HG03039 (cell line): ENCODE measurements at regions not wholly inside any gene's neighbourhood (a gene's known extent, or its start where the extent isn't known, plus 50 kb on each side); places are given as distances from the start of the nearest gene placed in this dataset.

Source experiments
- ATAC-seq: cut with Tn5 transposase; IDR thresholded peaks from one replicate; pipeline ENCODE4 v1.9.1; 2021; ENCODE audit warnings: mild to moderate bottlenecking, moderate library complexity; ENCODE audit not compliant: unreplicated experiment

DNA sequence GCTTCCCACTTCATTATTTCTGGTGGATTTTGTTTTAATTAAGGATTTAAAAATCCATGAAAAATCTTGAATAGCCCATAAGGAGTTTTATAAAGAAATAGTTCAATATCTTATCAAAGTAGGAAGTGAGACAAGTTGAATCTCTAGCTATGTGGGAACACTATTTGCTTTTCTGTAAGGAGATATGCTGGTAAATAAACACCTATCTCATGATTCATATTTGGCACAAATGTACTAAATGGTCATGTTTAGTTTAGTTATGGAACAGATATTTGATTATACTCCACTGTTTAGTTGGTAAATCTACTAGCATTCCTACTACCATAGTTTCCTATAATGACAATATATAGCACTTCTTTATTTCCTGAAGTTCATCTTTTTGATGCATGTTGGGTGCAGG, 239.9 kb upstream of the CEP162 start:
- no peak for ATAC-seq

DNA sequence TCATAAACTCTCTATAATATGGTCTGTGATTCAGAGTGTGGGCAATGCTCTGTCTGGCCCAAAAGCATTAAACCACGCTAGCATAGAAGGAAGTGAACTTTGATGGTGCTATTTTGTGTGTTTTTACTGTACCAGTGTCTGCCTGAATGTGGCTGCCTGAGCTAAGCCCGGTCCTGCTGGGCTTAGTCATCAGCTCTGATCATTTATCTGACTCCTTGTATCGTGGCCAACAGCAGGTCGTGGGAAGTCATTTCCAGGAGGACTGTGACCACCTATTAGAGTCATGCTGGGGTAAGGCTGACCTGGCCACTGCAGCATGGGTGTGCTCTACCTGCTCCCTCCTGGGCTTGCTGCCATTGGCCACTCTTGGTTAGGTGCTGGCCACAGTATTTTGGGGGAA, 239.1 kb upstream of the CEP162 start:
- no peak for ATAC-seq

DNA sequence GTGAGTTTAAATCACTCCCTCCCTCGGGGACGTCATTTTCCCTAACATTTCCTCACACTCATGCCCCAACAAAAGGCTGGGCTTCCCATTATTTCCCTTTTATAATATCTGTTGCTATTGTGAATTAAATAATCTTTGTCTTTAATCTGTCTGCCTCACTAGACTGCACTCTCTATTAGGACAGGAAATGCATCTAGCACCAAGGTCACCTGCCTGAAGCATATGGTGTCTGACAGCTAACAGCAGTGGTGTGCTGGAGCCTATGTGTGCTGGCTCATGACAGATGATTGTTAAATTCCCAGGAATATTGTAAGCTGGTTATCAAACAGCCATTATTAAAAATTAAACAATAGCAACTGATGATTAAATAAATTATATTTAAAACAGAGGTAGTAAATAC, 237.0 kb upstream of the CEP162 start:
- no peak for ATAC-seq

DNA sequence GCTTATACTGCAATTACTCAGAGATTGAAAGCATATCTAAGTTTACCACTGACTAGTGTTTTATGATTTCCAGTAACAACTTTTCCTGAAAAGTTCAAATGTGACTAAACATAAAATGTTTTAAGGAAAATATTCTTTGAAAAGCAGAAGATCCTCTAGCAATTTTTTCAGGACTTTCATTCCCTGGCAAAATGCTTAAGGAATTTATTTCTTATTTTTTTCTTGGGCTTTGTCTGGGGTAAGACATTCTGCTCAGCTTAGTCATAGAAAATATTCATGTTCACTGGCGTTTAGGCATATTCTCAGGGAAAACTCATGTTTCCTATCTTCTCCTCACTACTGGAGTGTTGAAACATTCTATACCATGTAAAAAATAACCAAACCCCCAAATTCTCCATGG, 235.3 kb upstream of the CEP162 start:
- no peak for ATAC-seq

DNA sequence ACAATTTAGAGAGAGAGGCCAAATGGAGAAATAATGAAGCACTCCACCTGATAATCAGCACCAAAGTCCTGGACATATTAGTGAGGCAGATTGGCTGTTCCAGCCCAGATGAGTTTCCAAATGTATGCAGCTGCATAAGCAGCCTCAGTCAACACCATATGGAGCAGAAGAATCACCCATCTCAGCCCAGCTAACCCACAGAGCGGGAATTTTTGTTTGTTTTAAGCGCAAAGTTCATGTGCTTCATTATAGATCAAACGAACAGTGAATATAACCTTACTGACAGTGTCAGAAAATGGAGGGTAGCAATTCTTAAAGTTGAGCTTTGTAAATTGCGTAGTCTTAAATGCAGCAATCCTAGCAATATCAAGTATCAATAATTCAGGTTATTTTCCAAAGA, 234.0 kb upstream of the CEP162 start:
- ATAC-seq, result no peak

DNA sequence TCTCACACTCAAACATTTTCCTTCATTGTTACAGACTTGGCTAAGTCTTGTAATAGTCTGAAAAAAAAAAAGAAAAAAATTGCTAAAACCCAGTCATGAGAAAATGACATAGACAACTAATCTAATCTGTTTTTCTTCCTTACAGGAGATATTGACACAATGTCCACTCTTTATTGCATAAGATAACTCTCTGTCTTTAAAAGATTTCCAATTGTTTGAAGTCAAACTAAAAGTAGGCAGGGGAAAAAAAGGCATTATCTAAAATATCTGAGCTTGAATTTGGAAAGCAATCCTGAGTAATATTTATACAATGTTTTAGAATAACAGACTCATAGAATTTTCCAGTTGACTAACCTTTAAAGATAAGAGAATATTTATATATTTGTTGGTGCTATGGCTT, 233.0 kb upstream of the CEP162 start:
- ATAC-seq, result no peak

DNA sequence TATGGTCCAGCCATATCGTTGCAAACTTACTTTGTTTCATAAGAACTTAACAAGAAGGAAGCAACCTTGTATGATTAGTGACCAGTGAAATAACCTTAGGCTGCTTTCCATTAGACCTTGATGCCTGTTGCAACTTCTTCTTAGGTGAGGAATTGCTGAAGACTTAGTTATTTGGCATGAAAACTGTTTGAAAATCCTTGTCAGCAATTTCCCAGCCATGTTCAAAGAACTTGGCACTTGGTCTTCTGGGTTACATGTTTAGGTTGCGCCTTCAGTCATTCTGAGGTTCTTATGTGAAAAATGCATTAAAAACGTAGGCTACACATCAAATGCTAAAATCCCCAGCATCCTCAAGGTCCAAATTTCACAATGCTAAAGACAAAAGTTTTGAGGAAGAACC, 232.0 kb upstream of the CEP162 start:
- ATAC-seq, result no peak

DNA sequence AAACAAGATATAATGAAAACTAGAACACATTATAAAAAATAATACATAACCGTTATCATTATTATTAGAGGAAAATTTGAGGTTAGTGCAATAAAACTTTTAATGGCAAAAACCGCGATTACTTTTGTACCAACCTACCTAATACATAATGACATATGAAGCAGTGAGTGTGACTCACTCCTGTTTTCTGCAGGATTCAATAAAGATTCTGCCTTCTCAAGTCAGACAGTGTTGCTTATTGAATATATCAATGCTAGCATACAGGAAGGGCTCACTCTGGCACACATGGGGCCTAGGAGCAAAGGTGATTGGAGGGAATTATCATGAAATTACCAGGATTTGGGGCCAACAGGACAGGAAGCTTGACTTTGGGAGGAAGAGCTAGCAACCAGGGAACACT, 230.8 kb upstream of the CEP162 start:
- no peak for ATAC-seq

DNA sequence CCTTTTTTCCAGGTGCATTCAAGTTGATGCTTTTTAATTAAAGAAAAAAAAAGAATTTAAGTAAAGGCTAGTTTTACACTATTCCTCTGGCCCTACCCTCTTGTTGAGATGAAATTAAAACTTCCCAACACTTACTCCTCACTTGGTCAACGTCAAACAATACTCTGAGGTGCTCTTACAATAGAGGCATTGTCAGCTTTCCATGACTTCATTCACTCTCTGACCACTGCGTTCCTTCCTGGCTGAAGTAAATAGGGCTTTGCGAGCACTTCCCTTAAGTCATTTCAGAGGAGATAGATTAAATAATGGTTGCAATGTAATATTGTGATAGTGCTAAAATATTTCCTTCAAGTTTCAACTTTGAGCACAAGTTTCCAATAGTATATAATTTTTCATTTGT, 229.8 kb upstream of the CEP162 start:
- ATAC-seq, result no peak

DNA sequence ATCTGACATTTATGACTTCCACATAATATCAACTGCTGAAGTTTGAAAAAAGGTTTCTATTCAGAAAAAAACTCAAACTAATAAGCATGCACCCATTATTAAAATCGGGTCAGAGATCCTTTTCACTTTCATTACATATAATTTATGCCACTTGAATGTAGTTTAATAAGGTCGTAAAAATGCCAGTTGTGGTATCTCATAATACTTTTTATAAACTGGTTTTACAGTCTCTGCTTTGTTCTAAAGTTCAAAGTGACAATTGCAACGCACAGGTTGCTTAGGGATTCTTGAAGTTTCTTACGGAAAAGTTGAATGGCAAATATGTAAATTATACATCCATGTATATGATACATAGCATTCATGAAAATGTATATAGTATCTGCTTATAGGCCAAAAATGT, 229.4 kb upstream of the CEP162 start:
- no peak for ATAC-seq

DNA sequence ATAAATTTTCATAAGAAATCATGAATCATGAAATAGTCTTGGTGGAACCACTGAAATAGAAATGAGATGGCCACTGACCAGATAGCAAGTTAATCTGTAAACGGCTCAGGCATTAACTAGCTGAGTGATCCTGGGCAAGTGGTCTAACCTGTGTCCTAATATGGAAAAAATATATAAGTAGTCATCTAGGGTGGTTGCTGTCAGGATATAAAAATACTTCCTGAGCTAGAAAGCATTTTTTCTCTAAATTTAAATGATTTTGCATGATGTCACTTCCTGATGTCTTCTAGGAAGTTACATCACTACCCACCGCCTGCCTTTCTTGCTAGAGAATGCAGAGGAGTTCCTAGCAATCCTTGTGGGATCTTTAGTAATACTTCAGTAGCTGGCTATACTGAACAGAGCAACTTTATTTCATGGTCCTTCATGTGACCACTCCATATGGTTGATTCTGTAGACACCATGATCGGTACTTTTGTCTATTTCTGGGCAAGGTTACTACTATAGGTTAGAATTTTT, 228.1 kb upstream of the CEP162 start:
- no peak for ATAC-seq

DNA sequence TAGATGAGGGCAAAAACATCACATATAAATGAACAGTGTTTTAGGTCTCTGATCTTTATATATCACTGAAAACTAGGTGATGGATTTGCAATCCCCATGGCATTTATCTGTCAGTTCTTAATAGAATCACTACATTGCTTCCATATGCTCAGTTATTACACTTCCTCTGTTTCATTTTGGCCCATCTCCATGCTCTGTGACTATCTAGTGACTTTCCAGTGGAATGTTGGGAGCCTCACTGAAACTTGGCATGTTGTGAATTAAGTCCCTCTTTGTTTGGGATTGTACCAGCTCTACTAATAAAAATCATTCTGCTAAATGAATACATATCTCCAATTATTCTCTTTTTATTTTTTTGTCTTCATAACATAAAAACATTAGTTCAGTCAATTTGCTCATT, 226.1 kb upstream of the CEP162 start:
- no peak for ATAC-seq

DNA sequence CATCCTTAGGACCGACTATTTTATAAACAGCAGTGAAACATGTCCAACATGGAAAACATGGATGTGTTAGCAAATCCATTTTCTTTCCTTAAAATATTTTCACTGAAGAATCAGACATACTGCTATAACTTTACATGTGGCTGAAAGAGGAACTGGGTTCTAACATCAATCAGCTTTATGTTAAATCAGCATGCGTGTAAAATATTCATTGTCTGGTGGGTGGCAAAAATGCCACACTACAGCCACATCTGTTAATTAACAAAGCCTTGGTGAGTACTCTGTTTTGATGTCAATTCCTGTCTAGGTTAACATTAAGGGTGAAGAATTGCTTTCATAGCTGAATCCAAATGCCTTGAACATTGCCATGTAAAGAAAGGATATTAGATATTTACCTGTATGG, 222.6 kb upstream of the CEP162 start:
- ATAC-seq, result no peak

DNA sequence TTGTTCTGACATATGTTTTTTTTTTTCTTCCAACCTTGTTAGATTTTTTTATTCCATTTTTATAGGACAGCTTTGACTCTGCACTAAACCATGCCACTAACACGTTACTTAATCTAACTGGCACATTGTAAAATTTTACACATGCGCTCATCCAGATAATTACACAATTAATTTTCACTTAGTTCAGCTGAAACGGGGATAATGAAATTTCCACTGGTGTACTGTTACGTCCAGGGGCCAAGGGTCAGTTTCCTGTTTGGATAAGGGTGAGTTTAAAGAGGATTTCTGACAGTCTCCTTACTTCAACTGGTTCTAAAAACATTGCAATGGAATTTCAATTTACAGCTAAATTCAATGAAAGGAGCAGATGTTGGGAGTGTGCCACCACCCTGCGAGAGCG, 221.8 kb upstream of the CEP162 start:
- no peak for ATAC-seq

DNA sequence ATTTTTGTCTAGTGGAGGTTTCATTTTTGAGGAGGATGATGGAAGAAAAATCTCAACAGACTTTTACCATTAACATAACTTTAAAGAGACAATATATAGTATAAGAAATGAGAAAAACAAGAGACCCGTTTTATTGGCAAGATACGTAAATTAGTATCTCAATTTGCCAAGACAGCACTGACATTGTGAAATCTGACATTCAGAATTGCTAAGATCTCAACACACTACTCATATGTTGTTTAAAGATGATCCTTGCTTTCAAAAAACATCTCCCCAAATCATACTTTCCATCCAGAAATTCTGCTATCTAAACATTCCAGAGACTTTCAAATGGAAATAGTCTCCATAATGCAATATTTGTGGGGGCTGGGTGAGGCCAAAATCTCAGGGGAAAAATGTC, 220.9 kb upstream of the CEP162 start:
- ATAC-seq, result no peak

DNA sequence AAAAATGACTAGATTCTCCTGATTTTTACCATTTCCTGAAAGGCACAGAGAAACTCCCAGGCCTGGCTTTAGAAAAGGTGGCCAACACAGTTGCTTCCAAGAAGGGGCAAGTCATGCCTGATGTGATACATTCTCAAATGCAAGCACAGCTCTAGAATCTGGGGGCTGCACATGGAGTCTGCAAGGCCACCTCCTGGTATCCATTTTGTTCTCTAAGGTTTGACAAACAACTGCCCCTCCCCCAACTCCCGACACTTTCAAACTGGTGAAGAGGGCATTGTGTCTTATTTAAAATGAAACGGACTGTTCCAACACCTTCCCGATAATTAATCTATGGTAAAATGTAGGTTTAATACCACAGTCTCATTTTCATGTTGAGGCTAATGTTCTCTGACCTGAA, 220.2 kb upstream of the CEP162 start:
- ATAC-seq, result no peak

DNA sequence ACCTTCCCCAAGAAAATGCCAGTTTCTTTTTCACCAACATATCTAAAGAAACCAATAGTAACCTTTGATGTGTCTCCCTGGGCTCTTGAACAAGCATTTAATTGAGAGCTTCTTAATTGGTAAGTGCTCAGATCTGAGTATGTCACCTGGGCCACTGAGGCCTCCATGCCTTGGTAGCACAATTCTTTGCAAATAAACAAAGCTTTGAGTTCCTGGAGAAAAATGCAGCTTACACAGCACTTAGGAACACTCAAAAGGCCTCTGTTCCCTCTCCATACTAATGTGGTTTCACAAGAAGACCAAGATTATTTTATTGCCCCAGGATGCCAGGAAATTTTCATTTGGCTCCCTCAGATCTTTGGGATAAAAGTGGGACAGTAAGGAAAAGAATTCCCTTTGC, 217.6 kb upstream of the CEP162 start:
- ATAC-seq, result no peak

DNA sequence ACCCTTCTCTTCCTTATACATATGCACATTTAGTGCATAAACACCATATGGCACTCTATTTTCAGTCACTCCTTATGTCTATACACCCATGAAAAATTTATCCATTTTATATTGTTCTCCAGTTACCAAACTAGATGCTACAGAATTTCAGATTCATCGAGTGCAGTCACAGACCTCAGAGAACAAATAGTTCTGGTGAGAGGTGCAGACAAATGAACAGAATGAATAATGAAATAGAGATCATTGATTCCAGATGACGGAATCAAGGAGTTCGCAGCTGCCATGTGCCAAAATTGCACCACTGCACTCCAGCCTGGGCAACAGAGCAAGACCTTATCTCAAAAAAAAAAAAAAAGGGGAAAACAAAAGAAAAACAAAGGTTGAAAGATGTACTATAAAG, 214.8 kb upstream of the CEP162 start:
- no peak for ATAC-seq

DNA sequence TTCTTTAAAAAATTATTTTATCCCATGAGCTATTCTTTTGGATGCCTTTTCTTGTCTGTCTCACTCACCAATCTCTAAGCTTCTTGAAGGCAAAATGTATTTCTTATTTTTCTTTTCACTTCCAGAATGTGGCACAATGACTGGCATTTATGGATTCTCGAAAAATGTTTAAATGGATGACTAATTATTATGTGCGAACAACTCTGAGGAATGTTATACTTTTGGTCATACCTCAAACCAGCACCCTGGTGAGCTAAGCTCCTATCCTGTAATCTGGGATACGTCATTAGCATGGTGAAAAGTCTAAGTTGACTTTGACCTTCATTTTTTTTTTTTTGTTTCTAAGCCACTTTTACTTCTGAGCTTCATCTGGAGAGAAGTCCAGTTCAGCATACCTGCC, 214.0 kb upstream of the CEP162 start:
- no peak for ATAC-seq

DNA sequence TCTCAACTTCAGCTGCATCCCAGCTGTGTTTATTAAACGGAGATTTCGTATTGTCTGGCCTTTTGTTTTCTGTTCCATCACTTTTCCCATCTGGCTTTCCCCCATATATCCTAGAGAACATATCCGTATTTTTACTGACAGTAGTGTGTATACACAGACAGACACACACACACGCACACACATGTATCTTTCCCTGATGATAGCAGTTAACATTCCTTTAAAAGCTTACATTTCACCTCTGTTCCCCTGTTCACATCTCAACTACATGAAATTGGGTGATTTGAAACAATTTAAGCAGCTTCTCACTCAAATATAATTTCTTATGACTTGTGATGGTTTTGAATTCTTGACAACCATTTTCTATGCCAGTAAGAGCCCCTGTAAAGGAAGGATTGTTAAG, 207.1 kb upstream of the CEP162 start:
- ATAC-seq, result no peak

DNA sequence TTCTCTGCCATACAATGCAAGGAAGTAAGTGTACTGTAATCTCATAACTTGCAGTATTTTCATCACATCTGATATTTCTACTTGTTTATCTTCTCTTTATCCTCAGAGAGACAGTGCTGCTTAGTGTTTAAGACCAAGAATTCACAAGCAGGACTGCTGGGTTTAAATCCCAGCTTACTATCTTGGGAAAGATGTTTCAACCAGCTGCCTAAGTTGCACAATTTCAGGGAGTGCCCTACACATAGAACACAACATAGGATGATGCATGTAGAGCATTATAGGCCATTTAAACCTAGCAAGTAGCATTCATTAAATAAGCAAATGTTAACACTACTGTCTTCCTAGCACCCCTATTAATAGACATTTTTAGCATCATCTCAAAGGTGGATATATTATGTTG, 205.2 kb upstream of the CEP162 start:
- ATAC-seq, result no peak

DNA sequence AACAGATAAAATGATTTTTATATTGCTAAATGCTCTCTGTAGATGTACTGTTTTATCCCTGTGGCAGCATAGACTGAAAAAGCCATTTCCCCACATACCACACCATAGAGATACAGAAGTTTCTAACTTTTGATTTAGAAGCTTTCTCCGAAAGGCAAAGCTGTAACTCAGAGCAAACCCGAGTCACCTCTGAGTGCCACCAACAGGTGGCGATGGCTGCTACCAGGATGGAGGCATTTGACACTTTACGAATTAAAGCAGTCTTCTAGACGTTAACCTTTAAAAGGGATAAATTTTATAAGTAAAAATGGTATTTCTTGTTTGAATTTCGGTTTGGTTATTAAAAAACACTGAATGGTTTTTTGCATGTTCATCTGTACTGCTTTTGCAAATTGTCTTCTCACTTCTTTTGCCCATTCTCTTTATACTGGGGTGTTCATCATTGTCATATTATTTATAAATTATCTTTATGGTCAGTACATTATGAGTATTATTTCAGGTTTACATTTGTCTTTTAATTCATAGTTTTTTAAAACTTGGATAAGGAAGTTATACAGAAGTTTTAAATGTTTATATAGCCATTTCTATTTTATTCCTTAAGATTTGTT, 201.0 kb upstream of the CEP162 start:
- ATAC-seq, result no peak

DNA sequence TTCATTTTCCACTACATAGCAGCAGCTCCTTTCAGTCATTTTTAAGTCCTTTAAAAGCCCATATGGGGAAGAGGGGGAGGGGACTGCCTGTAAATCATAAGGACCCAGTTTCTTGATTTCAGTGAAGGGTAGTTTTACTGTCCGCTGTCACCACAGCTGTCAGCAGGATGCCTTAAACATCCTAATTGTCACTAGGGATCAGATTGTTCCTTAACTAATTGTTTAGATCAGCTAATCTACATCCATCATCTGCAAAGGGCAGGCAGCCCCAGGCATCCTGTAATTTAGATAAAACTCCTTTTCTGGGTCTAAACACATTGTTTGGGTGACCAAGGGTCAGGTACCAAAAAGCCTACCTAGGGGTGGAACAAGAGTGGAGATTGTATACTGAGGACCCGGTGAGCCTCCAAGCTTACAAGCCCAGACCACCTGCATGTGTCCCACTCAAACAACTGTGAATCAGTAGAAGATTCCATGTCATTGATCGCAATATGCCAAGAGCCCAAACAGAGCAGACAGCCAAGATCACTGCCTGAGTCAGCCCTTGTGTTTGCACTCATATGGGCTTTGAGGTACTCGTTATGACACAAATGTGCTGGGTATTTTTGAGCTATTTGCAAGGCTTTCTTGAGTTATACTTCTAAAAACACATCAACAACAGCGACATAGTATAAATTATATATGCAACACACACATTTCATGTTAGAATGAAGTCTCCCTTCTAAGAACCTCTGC, 198.7 kb upstream of the CEP162 start:
- ATAC-seq, result no peak
